ENCODE measurements at regions not wholly inside any gene's neighbourhood (a gene's known extent, or its start where the extent isn't known, plus 50 kb on each side); places are given as distances from the start of the nearest gene placed in this dataset.

- no peaks in the 10 kb centered on the region for H3K27me3 ChIP-seq (ENCODE audit: control insufficient read depth, insufficient read depth, low read length)
- no peak overlapping the region for H3K4me2 ChIP-seq (ENCODE audit: low read depth, low read length)
- no peaks in the 10 kb centered on the region for H3K4me1 ChIP-seq (ENCODE audit: control insufficient read depth, insufficient read depth, low read length)
- no peaks in the 10 kb centered on the region for H3K36me3 ChIP-seq (ENCODE audit: control insufficient read depth, insufficient read depth, low read length)
- no peak overlapping the region for H3K9ac ChIP-seq (ENCODE audit: low read depth, low read length)
- BruUV-seq (replicated peaks): no TSS peak
- TF ChIP-seq RCOR1 (IDR thresholded peaks at IDR 0.05; ENCODE audit: insufficient replicate concordance, low read length) (no peak), MXI1 (IDR thresholded peaks at IDR 0.05; ENCODE audit: borderline replicate concordance, low read depth, low read length) (no peak), RFX5 (IDR thresholded peaks at IDR 0.05; ENCODE audit: low read depth, low read length) (no peak), ELK1 (IDR thresholded peaks at IDR 0.05; ENCODE audit: borderline replicate concordance, low read depth, low read length) (no peak), SMC3 (IDR thresholded peaks at IDR 0.05; ENCODE audit: low read depth, low read length) (no peak), CTCF (conservative IDR thresholded peaks at IDR 0.05; ENCODE audit: low read depth, low read length) (no peak), CHD1 (IDR thresholded peaks at IDR 0.05; ENCODE audit: low read depth, low read length) (no peak), POLR2A (IDR thresholded peaks at IDR 0.05; ENCODE audit: low read depth, low read length) (no peak)
- 73% methylated on average over 6 of the region's 9 CpGs; no CpG with 5 or more reads in 1 of the 2 experiments for WGBS, 2 experiments (ENCODE audit: extremely low coverage in 2 of 2, insufficient read length in 1 of 2)
- dilution Hi-C loops (cut with HindIII; ENCODE audit: low sequenced_read_pairs, unreplicated experiment): no loop called here
- no peak overlapping the region for H2AFZ ChIP-seq (replicated peaks; ENCODE audit: low read length, poor library complexity)
- H4K5ac ChIP-seq (ENCODE audit: low read depth, low read length): no peak overlapping the region
- no peaks in the 10 kb centered on the region for H3K79me1 ChIP-seq (ENCODE audit: low read depth in 1 of 2, low read length in 2 of 2)
- no peak overlapping the region for H3K4ac ChIP-seq (ENCODE audit: low read depth, low read length)
- intact Hi-C loops (cut with micrococcal nuclease): no loop called here
- ChIA-PET POLR2A (ENCODE audit: unreplicated experiment) (no interaction called here), CTCF (no interaction called here)
- in situ Hi-C loops (cut with MboI; ENCODE audit: low sequenced_read_pairs): no loop called here
- H3K27ac ChIP-seq (ENCODE audit: insufficient read depth, low read length): no peak overlapping the region
- H4K91ac ChIP-seq (ENCODE audit: insufficient read depth, low read depth, low read length): no peak overlapping the region
- H2BK5ac ChIP-seq (ENCODE audit: low read depth, low read length, poor library complexity, severe bottlenecking): no peak overlapping the region
- no peak for DNase-seq
- no peak overlapping the region for H3K56ac ChIP-seq (ENCODE audit: extremely low read depth, insufficient read depth, low read length)
- no peak overlapping the region for H3K14ac ChIP-seq (replicated peaks; ENCODE audit: low read depth, low read length)
- no peaks in the 10 kb centered on the region for H4K20me1 ChIP-seq (ENCODE audit: insufficient read depth, low read length)
- no peak overlapping the region for H2AK9ac ChIP-seq (replicated peaks; ENCODE audit: low read depth, low read length, poor library complexity)
- H3K9me3 ChIP-seq (ENCODE audit: control insufficient read depth, insufficient read depth, low read length): no peaks in the 10 kb centered on the region
- H3K23ac ChIP-seq (ENCODE audit: low read depth, low read length): no peak overlapping the region
- no peaks in the 10 kb centered on the region for H3K9me1 ChIP-seq (ENCODE audit: insufficient read depth, low read length)
- H3K4me3 ChIP-seq (ENCODE audit: insufficient read depth, low read depth, low read length): no peak overlapping the region
- no peak overlapping the region for H4K8ac ChIP-seq (ENCODE audit: low read depth in 2 of 2, low read length in 2 of 2)
- no peak overlapping the region for H3K18ac ChIP-seq (ENCODE audit: low read depth, low read length)
- H2AK5ac ChIP-seq (ENCODE audit: low read depth, low read length): no peak overlapping the region
- H2BK20ac ChIP-seq (ENCODE audit: low read depth, low read length): no peak overlapping the region
- no peak for ATAC-seq (ENCODE audit: low read depth)
- H2BK120ac ChIP-seq (ENCODE audit: low read depth, low read length): no peak overlapping the region
- no peak overlapping the region for H2BK15ac ChIP-seq (ENCODE audit: low read depth, low read length)
These were observed 105.9 kb downstream of the MOBP start for GRCh38 chr3:39573392-39573791.

All from IMR-90 (cell line).